Body of pancreas (tissue), 4 donors: ENCODE measurements at regions not wholly inside any gene's neighbourhood (a gene's known extent, or its start where the extent isn't known, plus 50 kb on each side); places are given as distances from the start of the nearest gene placed in this dataset.

Experiments used
- POLR2A ChIP-seq, 3 donors: fragments of 450-650 bp; IDR thresholded peaks; one replicate each; pipeline ENCODE4 v1.6.1; 2016; ENCODE audit warnings: antibody characterized with exemption in 3 of 3, mild to moderate bottlenecking in 2 of 3
- TF ChIP-seq, protein P1 (sequence below), 7 experiments: fragments of 450-650 bp in 4 of 7; fragments of 200-600 bp in 3 of 7; sonication (generic) in 3 of 7; IDR thresholded peaks; one replicate each; pipeline ENCODE4 v1.5.1; 2016 to 2019; ENCODE audit warnings: antibody characterized with exemption in 7 of 7

- TF ChIP-seq, protein P1, sequence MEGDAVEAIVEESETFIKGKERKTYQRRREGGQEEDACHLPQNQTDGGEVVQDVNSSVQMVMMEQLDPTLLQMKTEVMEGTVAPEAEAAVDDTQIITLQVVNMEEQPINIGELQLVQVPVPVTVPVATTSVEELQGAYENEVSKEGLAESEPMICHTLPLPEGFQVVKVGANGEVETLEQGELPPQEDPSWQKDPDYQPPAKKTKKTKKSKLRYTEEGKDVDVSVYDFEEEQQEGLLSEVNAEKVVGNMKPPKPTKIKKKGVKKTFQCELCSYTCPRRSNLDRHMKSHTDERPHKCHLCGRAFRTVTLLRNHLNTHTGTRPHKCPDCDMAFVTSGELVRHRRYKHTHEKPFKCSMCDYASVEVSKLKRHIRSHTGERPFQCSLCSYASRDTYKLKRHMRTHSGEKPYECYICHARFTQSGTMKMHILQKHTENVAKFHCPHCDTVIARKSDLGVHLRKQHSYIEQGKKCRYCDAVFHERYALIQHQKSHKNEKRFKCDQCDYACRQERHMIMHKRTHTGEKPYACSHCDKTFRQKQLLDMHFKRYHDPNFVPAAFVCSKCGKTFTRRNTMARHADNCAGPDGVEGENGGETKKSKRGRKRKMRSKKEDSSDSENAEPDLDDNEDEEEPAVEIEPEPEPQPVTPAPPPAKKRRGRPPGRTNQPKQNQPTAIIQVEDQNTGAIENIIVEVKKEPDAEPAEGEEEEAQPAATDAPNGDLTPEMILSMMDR (IDR thresholded peaks at IDR 0.05) = no peak
- no peak for TF ChIP-seq POLR2A (IDR thresholded peaks at IDR 0.05)
Measured at GRCh38 chr6:122008101-122008999, 391.1 kb upstream of the HSF2 start.
